Endothelial cell of umbilical vein (primary cell): ENCODE measurements at regions not wholly inside any gene's neighbourhood (a gene's known extent, or its start where the extent isn't known, plus 50 kb on each side); places are given as distances from the start of the nearest gene placed in this dataset.

Source experiments
- BruUV-seq: library from RNA; stranded (reverse); fragments of 400-500 nt; replicated peaks from 2 replicates; lab custom pipeline; 2021; lab: Mats Ljungman, UMichigan
- CTCF ChIA-PET: fragments of 300-600, 350-600 bp; sonication (Branson Sonifier 250); formaldehyde crosslinking; loops from one replicate; lab custom pipeline; 2021; ENCODE audit warnings: antibody characterized with exemption, inconsistent platforms; lab: Charles Lee
- POLR2A ChIA-PET: fragments of 300-600, 350-600 bp; sonication (Branson Sonifier 250); formaldehyde crosslinking; loops from one replicate; lab custom pipeline; 2021; ENCODE audit warnings: antibody characterized with exemption, inconsistent platforms; lab: Charles Lee
- DNase-seq: peaks from one replicate; pipeline ENCODE4 v3.0.0-alpha.2; 2011; ENCODE audit warnings: low read depth, low spot score
- FAIRE-seq: peaks from 2 replicates; lab custom pipeline; 2011; peaks lifted over from hg19 to GRCh38; lab: Jason Lieb, UNC
- H2AFZ ChIP-seq: 2 replicates; pipeline ENCODE4 v1.6.0; 2012; ENCODE audit warnings: low read depth, low read length, control low read depth, inconsistent platforms
- H3K27ac ChIP-seq: 2 replicates; pipeline ENCODE4 v1.5.1; 2011; ENCODE audit warnings: low read depth, mild to moderate bottlenecking, control low read depth, low read length, moderate library complexity; ENCODE audit not compliant: insufficient read depth
- H3K27me3 ChIP-seq, 2 experiments: 2 replicates each; pipeline versions ENCODE4 v1.6.0 to v1.6.1; 2011; ENCODE audit warnings: low read length in 2 of 2, mixed read lengths in 1 of 2; ENCODE audit not compliant: control insufficient read depth in 2 of 2, insufficient read depth in 2 of 2
- H3K36me3 ChIP-seq, 2 experiments: 2 replicates in 1 of 2; 3 replicates in 1 of 2; pipeline ENCODE4 v1.5.1; 2011; ENCODE audit warnings: low read length in 2 of 2, mild to moderate bottlenecking in 1 of 2, moderate library complexity in 1 of 2; ENCODE audit not compliant: control insufficient read depth in 2 of 2, insufficient read depth in 2 of 2; ENCODE audit errors: extremely low read depth in 1 of 2
- H3K4me1 ChIP-seq: 3 replicates; pipeline ENCODE4 v1.5.1; 2011; ENCODE audit warnings: mild to moderate bottlenecking, low read length; ENCODE audit not compliant: control insufficient read depth, insufficient read depth; ENCODE audit errors: extremely low read depth
- H3K4me2 ChIP-seq: 2 replicates; pipeline ENCODE4 v1.6.1; 2011; ENCODE audit warnings: low read length, control low read depth, mixed read lengths; ENCODE audit not compliant: insufficient read depth
- H3K4me3 ChIP-seq, 3 experiments: fragments of 200-600 bp in 1 of 3; sonication (generic), shearing (Covaris generic) in 1 of 3; replicated peaks in 1 of 3; 2 replicates each; pipeline ENCODE4 v1.5.1; 2011 to 2016; ENCODE audit warnings: control low read depth in 3 of 3, low read length in 3 of 3, mild to moderate bottlenecking in 2 of 3, inconsistent platforms in 1 of 3, low read depth in 1 of 3, moderate library complexity in 1 of 3; ENCODE audit not compliant: insufficient read depth in 1 of 3
- H3K79me2 ChIP-seq: 2 replicates; pipeline ENCODE4 v1.6.0; 2012; ENCODE audit warnings: low read length, inconsistent platforms; ENCODE audit not compliant: control insufficient read depth, insufficient read depth
- H3K9ac ChIP-seq: replicated peaks from 2 replicates; pipeline ENCODE3; 2011; ENCODE audit warnings: low read length, control low read depth; ENCODE audit not compliant: insufficient read depth; ENCODE audit errors: extremely low read depth
- H3K9me1 ChIP-seq: replicated peaks from 3 replicates; pipeline ENCODE4 v1.6.0; 2011; ENCODE audit warnings: mild to moderate bottlenecking, low read length; ENCODE audit not compliant: control insufficient read depth, insufficient read depth; ENCODE audit errors: extremely low read depth
- H3K9me3 ChIP-seq: replicated peaks from 2 replicates; pipeline ENCODE4 v1.5.1; 2012; ENCODE audit warnings: low read length, inconsistent platforms; ENCODE audit not compliant: control insufficient read depth, insufficient read depth
- H4K20me1 ChIP-seq: replicated peaks from 2 replicates; pipeline ENCODE3; 2011; ENCODE audit warnings: mild to moderate bottlenecking, low read length; ENCODE audit not compliant: control insufficient read depth, insufficient read depth; ENCODE audit errors: extremely low read depth
- CTCF ChIP-seq, 2 donors: IDR thresholded peaks; 1 replicate in 1 of 2; 2 replicates in 1 of 2; pipeline ENCODE4 v1.5.1; 2011; ENCODE audit warnings: low read length in 2 of 2, mild to moderate bottlenecking in 2 of 2, moderate library complexity in 2 of 2, control low read depth in 1 of 2, inconsistent platforms in 1 of 2, low read depth in 1 of 2; ENCODE audit not compliant: insufficient read depth in 1 of 2; ENCODE audit errors: extremely low read depth in 1 of 2
- EZH2 ChIP-seq: IDR thresholded peaks from 2 replicates; pipeline ENCODE4 v1.6.1; 2012; ENCODE audit warnings: borderline replicate concordance, low read depth, mild to moderate bottlenecking, moderate library complexity, low read length, inconsistent platforms; ENCODE audit not compliant: severe bottlenecking
- FOS ChIP-seq: IDR thresholded peaks from 2 replicates; pipeline ENCODE4 v1.6.1; 2011; ENCODE audit warnings: mild to moderate bottlenecking, low read length, moderate library complexity, borderline replicate concordance; ENCODE audit not compliant: insufficient read depth
- GATA2 ChIP-seq: IDR thresholded peaks from 2 replicates; pipeline ENCODE4 v1.7.0; 2011; ENCODE audit warnings: low read depth, mild to moderate bottlenecking, moderate library complexity, mixed read lengths, low read length; ENCODE audit not compliant: insufficient read length, insufficient read depth
- JUN ChIP-seq: IDR thresholded peaks from 2 replicates; pipeline ENCODE4 v1.6.1; 2011; ENCODE audit warnings: borderline replicate concordance, low read depth; ENCODE audit not compliant: insufficient read length, insufficient read depth
- MAX ChIP-seq: IDR thresholded peaks from 2 replicates; pipeline ENCODE4 v1.6.1; 2011; ENCODE audit not compliant: insufficient read depth, insufficient read length
- MYC ChIP-seq: IDR thresholded peaks from one replicate; pipeline ENCODE4 v1.6.1; 2011; ENCODE audit warnings: mild to moderate bottlenecking, low read depth, low read length
- POLR2A ChIP-seq: IDR thresholded peaks from 2 replicates; pipeline ENCODE4 v1.6.1; 2012; ENCODE audit warnings: low read depth, mild to moderate bottlenecking, control low read depth, low read length
- POLR2AphosphoS5 ChIP-seq: IDR thresholded peaks from 2 replicates; pipeline ENCODE4 v1.6.1; 2012; ENCODE audit warnings: low read depth, mild to moderate bottlenecking, control low read depth, low read length, moderate library complexity; ENCODE audit not compliant: insufficient read depth
- dilution Hi-C: fragments of 300-500 bp; cut with MboI; formaldehyde crosslinking; loops from one replicate; pipeline ENCODE4 v1.15.0; 2019; ENCODE audit warnings: low sequenced_read_pairs; ENCODE audit not compliant: extremely low pct_ligation_motif_present
- intact Hi-C: fragments of 100-400 bp; cut with micrococcal nuclease; formaldehyde crosslinking; loops from one replicate; pipeline ENCODE4 v1.10.0; 2022

DNA sequence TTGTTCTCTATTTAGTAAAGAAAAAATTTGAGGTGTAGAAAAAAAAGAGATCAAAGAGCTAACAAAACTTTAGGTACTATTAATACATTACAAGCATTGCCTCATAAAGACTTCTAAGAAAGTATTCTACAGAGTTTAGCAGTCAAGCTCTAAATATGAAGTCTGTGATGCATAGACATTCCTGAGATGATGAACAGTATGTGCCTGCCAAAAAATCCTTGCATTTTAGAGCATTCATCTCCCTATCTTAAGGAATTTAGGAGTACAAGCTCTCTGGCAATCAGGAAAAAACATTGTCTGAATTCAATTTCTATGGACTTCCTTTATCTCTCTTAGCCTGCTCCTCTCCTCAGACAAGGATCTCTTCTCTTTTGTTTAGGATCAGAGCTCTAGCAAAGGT, 202.6 kb upstream of the LRFN5 start:
- DNase-seq = no peak
- no peak overlapping the region for H3K4me3 ChIP-seq
- no peaks in the 10 kb centered on the region for H3K4me1 ChIP-seq
- no peak for FAIRE-seq
- no peaks in the 10 kb centered on the region for H4K20me1 ChIP-seq
- dilution Hi-C loops (no loop called here), intact Hi-C loops (no loop called here)
- TF ChIP-seq CTCF (IDR thresholded peaks at IDR 0.05; ENCODE audit: extremely low read depth in 1 of 2, insufficient read depth in 1 of 2, low read depth in 1 of 2, low read length in 2 of 2) (no peak), EZH2 (no peak), POLR2A (no peak), FOS (no peak), POLR2AphosphoS5 (no peak), MAX (no peak), MYC (no peak), JUN (no peak), GATA2 (no peak)
- no peaks in the 10 kb centered on the region for H3K9me1 ChIP-seq
- no peak overlapping the region for H3K4me2 ChIP-seq
- ChIA-PET POLR2A (no interaction called here), CTCF (no interaction called here)
- H3K79me2 ChIP-seq = no peaks in the 10 kb centered on the region
- H3K9me3 ChIP-seq = no peaks in the 10 kb centered on the region
- H3K27me3 ChIP-seq = no peaks in the 10 kb centered on the region
- H2AFZ ChIP-seq = no peak overlapping the region
- no TSS peak for BruUV-seq
- H3K9ac ChIP-seq = no peak overlapping the region
- no peaks in the 10 kb centered on the region for H3K36me3 ChIP-seq
- no peak overlapping the region for H3K27ac ChIP-seq
